ENCODE measurements at regions not wholly inside any gene's neighbourhood (a gene's known extent, or its start where the extent isn't known, plus 50 kb on each side); places are given as distances from the start of the nearest gene placed in this dataset.

DNA sequence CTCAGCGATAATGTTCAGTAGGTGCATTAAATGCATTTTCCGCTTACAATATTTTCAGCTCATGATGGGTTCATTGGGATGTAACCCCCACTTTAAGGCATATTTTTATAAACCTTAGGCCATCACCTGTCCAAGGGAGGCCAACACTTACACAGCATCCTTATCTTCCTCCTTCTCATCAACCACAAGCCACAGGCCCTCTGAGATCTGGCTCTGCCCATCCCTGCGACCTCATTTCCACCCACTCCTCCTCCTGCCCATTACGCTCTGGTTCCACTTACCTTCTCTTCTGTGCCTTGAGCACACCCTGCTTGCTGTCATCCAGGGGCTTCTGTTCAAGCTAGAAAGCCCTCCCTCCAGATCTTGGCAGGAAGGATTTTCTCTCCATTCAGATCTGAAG is 93.2 kb downstream of the EGLN3 start:
- TF ChIP-seq, protein P1, sequence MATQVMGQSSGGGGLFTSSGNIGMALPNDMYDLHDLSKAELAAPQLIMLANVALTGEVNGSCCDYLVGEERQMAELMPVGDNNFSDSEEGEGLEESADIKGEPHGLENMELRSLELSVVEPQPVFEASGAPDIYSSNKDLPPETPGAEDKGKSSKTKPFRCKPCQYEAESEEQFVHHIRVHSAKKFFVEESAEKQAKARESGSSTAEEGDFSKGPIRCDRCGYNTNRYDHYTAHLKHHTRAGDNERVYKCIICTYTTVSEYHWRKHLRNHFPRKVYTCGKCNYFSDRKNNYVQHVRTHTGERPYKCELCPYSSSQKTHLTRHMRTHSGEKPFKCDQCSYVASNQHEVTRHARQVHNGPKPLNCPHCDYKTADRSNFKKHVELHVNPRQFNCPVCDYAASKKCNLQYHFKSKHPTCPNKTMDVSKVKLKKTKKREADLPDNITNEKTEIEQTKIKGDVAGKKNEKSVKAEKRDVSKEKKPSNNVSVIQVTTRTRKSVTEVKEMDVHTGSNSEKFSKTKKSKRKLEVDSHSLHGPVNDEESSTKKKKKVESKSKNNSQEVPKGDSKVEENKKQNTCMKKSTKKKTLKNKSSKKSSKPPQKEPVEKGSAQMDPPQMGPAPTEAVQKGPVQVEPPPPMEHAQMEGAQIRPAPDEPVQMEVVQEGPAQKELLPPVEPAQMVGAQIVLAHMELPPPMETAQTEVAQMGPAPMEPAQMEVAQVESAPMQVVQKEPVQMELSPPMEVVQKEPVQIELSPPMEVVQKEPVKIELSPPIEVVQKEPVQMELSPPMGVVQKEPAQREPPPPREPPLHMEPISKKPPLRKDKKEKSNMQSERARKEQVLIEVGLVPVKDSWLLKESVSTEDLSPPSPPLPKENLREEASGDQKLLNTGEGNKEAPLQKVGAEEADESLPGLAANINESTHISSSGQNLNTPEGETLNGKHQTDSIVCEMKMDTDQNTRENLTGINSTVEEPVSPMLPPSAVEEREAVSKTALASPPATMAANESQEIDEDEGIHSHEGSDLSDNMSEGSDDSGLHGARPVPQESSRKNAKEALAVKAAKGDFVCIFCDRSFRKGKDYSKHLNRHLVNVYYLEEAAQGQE (IDR thresholded peaks at IDR 0.05; ENCODE audit: low read depth, low read length), result no peak
- no peak for TF ChIP-seq EP300 (IDR thresholded peaks at IDR 0.05; ENCODE audit: borderline replicate concordance in 1 of 2, control insufficient read depth in 1 of 2, low read depth in 2 of 2, low read length in 2 of 2)
- no peak for TF ChIP-seq SMC3 (IDR thresholded peaks at IDR 0.05; ENCODE audit: borderline replicate concordance, low read length)
- TF ChIP-seq GABPA (IDR thresholded peaks at IDR 0.05; ENCODE audit: low read depth), result no peak
- TF ChIP-seq TAF1 (IDR thresholded peaks at IDR 0.05; ENCODE audit: borderline replicate concordance, low read depth, low read length), result no peak
- TF ChIP-seq, protein P2, sequence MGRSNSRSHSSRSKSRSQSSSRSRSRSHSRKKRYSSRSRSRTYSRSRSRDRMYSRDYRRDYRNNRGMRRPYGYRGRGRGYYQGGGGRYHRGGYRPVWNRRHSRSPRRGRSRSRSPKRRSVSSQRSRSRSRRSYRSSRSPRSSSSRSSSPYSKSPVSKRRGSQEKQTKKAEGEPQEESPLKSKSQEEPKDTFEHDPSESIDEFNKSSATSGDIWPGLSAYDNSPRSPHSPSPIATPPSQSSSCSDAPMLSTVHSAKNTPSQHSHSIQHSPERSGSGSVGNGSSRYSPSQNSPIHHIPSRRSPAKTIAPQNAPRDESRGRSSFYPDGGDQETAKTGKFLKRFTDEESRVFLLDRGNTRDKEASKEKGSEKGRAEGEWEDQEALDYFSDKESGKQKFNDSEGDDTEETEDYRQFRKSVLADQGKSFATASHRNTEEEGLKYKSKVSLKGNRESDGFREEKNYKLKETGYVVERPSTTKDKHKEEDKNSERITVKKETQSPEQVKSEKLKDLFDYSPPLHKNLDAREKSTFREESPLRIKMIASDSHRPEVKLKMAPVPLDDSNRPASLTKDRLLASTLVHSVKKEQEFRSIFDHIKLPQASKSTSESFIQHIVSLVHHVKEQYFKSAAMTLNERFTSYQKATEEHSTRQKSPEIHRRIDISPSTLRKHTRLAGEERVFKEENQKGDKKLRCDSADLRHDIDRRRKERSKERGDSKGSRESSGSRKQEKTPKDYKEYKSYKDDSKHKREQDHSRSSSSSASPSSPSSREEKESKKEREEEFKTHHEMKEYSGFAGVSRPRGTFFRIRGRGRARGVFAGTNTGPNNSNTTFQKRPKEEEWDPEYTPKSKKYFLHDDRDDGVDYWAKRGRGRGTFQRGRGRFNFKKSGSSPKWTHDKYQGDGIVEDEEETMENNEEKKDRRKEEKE (IDR thresholded peaks at IDR 0.05), result no peak
- TF ChIP-seq PAX8 (IDR thresholded peaks at IDR 0.05), result no peak
- TF ChIP-seq PAX5 (IDR thresholded peaks at IDR 0.05; ENCODE audit: borderline replicate concordance, low read depth, low read length), result no peak
- no peak for TF ChIP-seq ASH2L (IDR thresholded peaks at IDR 0.05; ENCODE audit: borderline replicate concordance, low read depth)

Measured in GM12878 (cell line).